Medulla oblongata (tissue), 1 donor: ENCODE measurements at regions not wholly inside any gene's neighbourhood (a gene's known extent, or its start where the extent isn't known, plus 50 kb on each side); places are given as distances from the start of the nearest gene placed in this dataset.

Experiments used
- DNase-seq: peaks from one replicate; pipeline ENCODE4 v3.0.0-alpha.2; 2015; ENCODE audit errors: extremely low spot score

DNA sequence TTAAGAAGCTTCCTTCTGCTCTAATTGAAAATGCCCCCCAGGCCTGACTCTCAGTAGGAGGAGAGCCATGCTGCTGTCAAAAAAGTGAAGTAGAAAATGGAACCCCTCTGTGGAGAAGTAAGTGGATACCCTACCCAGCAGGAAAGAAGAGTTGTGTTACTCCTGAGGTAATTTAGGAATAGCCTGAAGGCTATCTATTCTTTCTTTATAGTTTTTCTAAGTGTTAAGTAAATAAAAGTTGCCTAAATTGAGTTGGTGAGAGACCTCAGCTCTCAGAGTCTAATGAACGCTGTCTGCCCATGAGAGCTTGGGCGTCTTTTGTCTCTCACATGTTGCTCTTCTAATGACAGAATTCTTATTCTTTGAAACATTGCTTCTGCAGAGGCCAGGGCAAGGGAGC lies 116.2 kb downstream of the NSUN3 start:
- no peak for DNase-seq

DNA sequence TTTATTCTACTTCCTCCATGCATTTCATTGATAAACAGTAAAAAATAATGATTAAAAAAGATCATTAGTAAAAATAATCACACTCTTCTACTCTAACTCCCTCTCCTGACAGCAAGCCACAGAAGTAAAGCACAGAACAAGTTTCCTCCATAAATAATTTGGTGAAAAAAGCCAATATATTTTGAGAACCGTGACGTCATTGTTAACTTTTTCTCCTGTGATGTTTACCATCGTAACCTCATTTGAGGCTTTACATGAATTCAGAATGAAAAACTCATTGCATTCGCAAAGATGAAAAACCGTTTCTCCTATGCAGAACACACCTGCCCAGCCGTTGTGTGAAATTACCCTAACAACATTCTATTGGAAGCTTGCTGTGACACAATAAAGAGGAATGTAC lies 120.7 kb downstream of the NSUN3 start:
- DNase-seq: no peak

DNA sequence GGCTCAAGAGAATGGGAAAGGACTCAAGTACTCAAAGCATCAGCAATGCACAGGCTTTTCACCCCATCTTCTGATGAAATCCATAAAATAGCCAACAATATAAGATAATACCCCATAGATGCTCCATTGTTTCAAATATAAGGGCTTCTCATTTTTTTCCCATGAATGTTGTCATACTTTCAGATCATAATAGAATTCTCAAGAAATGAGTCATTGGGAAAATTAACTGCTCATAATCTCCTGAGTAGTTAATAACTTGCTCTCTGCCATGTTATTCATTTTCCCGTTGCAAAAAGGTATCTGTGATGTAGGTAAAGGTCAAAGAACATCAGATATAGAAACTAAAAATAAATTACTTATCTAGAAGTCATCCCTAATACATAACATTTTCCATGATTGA lies 121.9 kb downstream of the NSUN3 start:
- no peak for DNase-seq

DNA sequence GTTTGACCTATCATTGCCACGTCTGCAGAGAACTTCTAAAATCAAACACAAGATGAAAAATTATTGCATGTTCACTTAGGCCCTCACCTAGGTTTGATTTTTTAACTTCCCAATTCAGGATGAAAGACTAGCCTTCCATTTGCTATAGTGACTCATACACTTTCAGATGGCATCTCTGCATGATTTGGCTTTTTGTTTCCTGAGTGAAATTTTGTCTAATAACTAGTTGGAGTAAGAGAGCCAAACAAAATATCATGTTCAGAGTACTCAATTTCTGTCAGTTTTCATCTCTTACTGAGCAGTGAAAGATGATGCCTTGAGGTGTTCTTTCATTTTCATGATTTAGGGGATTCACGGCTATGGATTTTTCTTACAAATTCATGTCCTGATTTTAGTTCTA lies 122.9 kb downstream of the NSUN3 start:
- no peak for DNase-seq

DNA sequence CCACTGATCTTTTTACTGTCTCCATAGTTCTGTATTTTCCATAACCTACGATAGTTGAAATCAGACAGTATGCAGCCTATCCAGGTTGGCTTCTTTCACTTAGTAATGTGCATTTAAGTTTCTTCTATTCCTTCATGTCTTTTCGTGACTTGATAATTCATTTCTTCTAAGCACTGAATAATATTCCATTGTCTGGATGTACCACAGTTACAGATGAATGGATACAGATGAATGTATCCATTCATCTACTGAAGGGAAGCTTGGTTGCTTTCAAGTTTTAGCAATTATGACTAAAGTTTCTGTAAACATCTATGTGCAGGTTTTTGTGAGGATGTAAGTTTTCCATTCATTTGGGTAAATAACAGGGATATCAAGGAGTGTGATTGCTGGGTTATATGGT lies 124.8 kb downstream of the NSUN3 start:
- no peak for DNase-seq

DNA sequence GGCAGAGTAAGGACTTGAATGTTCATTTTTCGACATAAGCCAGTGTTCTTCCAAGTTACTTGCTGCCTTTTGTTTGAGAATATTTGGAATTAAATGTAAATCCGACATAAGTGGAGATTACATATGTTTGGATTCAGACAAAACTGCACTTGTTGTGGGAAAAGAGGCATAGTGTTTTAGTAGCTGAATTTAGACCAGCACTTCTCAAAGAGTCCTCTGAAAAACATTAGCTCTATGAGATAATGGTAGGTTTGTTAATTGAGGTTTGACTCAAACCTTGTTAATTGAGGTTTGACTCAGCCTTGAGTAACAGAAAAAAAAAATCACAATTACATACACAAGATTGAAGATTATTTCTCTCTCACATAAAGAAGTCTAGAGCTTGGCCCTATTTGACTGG lies 132.5 kb downstream of the NSUN3 start:
- DNase-seq: no peak

DNA sequence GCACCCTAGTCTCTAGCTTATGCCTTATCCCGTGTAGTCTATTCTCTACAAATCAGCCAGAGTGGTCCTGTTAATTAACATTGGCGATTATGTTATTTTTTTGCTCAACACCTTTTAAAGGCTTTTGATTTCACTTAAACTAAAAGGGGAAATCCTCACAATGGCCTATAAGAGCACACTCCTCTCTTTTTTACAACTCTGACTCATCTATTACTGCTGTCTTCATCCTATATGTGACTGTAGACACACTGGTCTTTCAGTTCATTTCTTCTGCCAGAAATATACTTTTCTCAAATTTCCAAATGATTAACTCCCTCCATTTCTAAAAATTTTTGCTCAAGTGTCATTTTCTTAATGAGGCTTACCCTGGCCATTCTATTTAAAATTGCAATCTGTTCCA lies 143.4 kb downstream of the NSUN3 start:
- DNase-seq: no peak

DNA sequence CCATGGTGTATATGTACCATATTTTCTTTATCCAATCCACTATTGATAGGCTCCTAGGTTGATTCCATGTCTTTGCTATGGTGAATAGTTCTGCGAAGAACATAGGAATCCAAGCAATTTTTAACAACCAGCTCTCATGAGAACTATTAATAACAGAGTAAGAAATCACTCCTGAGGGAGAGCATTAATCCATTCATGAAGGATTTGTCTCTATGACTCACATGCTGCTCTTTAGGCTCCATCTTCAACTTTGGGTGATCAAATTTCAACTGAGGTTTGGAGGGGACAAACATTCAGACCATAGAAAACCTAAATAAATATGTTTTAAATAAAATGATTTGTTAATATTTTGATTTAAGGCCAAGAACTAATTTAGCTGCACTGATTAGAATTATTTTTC lies 147.4 kb downstream of the NSUN3 start:
- DNase-seq: no peak

DNA sequence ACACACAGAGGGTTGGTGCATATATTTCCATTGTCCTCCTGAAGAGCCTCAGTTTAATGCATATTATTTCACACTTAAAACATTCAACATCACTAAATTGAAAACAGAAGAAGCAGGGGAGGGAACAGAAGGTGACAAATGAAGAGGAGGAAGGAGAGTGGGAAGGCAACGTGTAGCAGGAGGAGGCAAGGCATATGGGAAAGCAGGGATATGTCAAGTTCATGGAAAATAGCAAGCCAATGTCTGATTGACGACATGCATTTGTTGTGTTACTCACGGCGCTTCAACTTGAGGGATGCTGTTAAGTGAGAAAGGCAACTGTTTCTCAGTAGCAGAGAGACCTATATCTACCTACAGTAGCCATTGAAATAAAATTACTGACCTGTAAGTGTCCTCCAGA lies 154.5 kb downstream of the NSUN3 start:
- no peak for DNase-seq

DNA sequence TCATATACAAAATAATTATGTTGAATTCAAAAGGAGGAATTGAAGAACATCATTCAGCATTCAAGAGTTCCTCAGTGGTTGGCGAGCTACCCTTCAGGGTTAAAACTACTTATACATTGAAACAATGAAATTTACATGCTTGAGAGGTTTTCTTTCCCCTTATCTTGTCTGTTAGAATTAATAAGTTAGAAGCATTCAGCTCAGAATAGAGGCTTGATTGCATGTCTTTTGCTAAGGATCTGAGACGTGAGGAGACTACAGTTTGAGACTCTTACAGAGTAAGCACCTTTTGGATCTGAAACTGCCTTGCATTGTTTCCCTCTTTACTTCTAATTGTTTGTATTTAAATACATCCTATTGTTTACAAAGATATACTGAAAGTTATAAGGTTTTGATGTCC lies 157.6 kb downstream of the NSUN3 start:
- DNase-seq: no peak

DNA sequence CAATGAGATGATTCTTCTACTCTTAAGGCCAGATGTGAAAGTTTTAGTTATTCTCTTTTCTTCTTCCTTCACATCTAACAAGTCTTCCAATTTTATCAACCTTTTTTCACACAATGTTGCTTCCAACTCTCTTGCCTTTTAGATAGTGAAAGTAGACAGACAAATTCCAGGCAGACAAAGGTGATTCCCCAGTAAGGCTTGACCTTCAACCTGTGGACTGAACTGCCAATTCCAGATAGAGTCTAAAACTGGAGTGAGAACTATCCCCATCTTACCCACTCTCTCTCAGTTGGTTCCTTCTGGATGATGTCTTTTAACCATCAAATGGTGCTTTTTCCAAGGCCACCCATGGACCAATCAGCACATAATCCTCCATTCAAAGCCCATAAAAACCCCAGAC lies 159.0 kb downstream of the NSUN3 start:
- DNase-seq: no peak

DNA sequence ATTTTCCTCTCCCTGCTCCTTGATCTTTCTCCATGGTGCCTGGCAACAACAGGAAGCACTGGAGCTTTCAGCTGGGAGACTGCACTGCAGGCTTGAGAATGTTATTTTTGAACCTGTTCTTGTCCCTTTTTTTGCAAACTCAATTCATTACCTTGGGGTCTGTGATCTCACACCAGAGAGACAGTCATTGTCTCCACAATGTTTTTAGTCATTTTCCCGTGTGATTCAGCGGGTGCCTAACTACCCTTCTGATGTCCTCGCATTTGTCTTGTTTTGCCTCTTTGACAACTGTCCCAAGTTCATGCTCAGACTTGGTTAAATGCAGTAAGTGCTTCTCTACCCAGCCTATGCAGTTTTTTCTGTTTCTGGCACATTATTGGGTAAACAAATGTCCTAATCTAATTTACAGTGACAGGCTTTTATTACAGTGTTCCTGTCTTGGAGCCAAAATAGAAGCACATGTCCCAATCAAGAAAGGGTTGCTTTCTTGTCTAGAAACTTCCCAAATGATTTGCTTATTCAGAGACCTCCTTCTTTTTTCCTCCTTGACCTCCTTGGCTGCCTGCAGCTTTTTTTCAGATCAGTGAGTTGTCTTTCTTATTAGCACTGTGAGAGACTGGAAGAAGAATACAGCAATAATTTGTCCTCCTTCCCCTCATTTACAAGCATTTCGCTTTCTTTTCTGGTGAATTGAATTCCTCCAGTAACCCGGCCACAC lies 162.4 kb downstream of the NSUN3 start:
- peak; percentile 79 for DNase-seq

DNA sequence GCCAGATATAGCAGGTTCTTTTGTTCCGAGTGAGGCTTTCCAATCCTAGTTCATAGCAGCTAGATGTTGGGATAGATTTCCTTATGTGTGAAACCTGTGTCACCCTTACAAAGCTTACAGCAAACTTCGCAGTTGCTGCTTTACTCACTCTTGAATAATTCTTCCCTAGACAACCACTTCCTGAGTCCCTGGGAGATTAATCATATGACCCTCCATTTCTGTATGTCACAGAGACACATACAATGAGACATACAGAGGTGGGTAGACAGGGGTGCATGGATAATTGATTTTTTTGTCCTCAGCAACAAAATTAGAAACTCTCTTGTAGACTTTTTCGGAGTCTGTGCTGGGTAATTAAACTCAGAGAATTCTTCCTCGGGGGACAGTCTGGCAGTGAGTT lies 163.2 kb downstream of the NSUN3 start:
- no peak for DNase-seq

DNA sequence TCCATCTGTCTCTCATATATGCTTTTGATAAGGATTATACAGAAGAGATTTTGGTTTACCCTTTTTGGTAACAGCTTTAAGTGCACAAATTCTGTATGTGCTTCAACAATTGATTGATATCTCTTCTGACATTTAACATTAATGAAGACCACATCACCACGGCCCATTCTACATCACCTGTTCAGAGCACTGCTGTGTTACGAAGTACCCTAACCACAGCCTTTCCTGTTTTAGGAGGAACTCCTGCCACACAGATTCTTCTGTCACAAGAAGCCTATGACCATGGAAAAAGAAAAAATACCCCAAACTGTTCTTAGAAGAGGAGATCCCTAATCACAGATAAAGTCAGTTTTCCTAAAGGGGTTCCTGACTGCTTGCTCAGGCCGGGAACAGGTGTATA lies 170.1 kb downstream of the NSUN3 start:
- DNase-seq: no peak

DNA sequence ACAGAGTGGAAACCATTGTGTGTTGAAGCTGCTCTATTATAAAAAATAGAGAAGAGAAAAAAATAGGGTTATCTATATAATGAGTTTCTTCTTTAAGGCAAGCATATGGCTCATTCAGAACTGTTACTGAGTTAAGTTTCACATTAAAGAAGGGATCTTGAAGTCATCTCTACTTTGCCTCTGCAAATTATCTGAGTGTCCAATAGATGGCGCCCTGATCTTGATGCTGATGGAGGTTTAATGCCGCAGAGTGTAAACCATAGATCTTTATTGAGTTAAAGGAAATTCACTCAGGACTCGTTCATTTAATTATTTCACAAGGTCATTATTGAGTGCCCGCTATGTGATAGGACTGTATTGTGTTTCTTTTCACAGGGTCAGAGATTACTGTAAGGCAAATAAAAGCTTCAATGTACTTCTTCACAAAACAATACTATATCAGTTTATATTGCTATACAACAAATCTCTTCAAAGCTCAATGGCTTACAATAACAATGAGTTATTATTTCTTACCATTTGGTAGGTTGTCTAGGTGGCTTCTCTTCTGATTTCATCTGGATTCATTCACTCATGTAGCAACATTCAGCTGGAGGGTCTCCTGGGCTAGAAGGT lies 171.4 kb downstream of the NSUN3 start:
- peak; percentile 56 for DNase-seq

DNA sequence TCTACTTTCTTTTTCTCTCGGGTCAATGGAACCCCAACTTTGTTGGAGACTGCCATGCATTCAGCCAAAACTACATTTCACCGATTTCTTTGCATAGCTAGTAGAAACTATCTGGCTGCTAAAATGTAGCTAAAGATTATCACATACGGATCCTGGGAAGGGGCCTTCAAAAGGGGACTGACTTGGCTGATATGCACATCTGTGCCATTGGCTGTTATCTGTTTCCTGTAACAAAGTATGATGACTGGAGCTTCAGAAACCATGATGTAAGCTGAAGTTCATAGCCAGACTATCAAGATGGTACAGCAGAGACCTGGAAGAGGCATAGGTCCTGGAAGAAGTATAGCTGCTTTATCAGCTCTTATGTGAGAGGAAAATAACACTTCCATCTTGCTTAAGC lies 179.1 kb downstream of the NSUN3 start:
- DNase-seq: no peak

DNA sequence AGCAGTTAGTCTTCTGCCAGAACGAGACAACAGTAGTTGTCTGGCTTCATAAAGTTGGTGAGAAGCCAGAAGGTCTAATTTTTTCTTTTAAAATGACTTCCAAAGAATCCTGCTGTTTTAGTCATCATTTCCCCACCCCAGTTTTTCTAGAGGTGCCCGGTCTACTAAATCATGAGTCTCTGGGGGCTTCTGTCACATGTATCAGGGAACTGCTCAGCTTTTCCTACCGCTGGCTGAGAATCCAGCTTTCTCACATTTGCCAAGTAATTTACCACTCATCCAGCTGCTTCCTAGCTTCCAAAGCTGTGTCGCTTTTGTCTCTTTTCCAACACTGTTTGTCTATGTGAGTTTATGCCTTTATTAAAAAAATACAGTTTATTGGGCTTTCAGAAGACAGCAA lies 183.3 kb downstream of the NSUN3 start:
- no peak for DNase-seq

DNA sequence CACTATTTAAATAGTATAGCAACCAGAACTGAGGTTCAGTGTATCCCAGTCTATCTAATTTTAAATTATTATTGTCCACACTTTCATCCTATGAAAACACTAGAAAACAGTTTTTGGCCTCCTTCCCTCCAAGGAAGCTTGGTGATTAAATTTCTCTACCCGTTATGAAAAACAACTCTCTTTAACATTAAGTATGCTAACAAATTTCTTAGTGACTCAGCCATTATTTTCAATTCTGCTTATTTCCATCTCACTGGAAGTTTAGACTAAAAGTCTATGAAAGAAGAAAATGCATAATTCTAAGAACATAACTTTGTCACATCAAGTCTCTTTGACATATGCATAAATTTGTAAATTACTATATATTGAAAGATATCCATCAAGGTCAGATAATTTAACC lies 185.2 kb downstream of the NSUN3 start:
- no peak for DNase-seq

DNA sequence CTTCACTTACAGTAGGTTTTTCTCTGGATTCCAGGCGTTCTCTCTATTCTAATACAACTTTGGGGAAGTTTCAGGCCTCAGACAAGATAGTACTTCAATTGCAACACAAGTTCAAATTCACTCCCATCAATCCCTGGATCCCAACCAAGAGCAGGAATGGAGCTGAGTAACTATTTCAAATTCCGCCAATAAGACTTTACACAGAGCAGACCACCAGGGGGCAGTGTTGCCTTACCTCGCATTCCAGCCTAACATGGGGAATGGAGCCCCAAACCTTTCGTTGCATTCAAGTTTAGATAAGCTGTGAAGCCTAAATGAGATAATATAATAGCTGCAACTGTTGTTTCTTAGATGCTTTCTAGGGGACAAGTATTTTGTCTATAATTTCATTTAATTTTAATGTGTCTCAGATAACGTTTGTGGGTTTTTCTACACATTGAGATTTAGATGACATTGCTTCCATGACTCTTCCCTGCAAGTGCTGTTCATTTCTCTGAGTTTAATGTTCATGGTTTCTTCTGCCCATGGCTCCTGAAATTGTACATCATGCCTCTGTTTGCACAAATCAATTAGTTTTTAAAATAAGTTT lies 186.7 kb downstream of the NSUN3 start:
- DNase-seq: peak; percentile 79

DNA sequence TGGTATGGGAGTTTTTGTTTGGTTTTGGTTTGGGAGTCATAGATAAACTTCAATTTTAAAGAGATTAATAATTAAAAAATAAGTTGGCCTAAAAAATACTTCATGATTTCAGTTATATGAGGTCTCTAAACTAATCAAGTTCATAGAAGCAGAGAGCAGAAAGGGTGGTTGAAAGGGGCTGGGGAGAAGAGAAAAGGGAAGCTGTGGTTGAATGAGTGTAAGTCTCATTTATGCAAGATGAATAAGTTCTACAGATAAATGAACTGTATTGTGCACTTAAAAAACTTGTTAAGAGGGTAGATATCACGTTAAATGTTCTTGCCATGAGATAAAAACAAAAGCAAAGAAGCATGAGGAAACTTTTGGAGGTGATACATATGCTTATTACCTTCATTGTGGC lies 188.7 kb downstream of the NSUN3 start:
- no peak for DNase-seq

DNA sequence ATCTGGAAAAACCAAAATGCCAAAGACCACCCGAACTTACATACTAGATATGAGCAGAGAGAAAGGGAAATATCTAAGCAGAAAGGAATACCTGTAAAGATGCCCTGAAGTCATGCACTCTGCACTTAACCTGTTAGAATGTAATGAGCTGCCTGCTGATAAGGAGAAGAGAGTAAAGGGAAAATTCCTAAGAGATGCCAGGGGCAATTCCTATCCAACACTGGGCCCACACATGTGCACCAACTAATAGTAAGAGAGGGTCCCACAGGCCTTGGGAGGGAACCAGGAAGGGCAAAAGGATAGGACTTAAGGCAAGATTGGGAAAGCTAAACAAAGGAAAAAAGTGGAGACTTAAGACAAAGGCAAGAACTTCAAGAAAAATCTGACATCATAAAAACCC lies 189.5 kb downstream of the NSUN3 start:
- DNase-seq: no peak

DNA sequence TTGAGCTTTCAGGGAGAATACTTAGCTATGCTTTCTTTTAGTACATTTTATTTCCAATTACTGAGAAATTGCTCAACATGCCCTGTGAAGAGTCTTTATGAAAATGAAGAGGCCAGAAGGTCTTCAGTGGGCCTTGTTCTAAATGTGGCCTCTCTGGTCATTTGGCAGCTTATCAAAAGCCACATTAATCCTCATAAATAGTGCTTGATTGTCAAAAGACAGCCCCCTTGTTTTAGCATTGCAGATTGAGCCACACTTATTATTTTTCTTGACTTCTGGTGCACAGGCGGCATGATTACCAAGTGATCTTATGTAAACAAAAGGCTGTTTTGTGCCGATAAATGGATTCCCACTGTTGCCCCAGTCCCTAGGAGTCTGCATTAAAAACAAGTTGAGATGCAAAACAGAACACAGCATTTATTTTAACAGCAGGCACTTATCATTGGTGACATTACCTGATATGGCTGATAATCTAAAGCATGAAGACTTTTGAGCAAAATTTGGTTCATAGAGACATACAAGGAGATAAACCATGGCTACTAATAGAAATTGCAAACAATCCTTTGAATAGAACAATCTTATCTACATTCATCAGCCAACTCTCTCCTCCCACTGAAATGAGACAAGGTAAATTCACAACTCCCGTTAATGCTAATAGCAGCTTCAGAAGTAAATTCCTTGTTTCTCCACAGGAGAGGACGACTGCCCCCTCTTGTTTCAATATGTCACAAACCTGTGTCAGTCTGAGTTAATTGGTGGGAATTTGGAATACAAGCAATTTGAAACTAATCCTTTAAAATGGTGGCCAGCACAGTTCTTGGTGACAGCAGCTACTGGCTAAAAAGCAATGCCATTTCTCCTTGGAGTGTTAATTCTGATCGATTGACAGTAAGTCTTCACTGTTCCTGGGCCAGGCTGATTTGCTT lies 194.3 kb downstream of the NSUN3 start:
- DNase-seq: no peak

DNA sequence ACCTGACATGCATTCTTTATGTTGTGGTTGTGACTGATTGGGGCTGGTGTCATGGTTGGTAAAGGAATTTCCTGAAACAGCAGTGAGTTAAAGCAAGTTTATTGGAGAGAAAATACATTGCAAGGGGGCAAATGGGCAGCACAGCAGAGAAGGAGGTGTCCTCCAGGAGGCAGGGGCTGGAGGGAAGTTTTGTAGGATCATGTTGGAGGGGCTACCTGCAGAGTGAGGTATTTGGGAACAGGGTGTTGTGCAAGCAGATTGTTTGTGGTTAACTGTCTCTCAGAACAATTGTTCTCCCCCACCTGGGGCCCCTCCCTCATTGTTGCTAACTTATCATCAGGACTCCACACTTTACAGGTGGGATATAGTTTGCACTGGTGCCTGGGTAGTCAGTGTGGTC lies 196.0 kb downstream of the NSUN3 start:
- DNase-seq: no peak
